Esophagus muscularis mucosa (tissue), 3 donors: ENCODE measurements at regions not wholly inside any gene's neighbourhood (a gene's known extent, or its start where the extent isn't known, plus 50 kb on each side); places are given as distances from the start of the nearest gene placed in this dataset.

Experiments used
- POLR2A ChIP-seq: fragments of 450-650 bp; IDR thresholded peaks from one replicate; pipeline ENCODE4 v1.6.1; 2017; ENCODE audit warnings: antibody characterized with exemption, moderate library complexity, mild to moderate bottlenecking, low read depth
- TF ChIP-seq, protein P1 (sequence below), 3 experiments: fragments of 200-600 bp in 2 of 3; fragments of 450-650 bp in 1 of 3; sonication (generic) in 2 of 3; IDR thresholded peaks; one replicate each; pipeline ENCODE4 v1.5.1; 2017 to 2019; ENCODE audit warnings: antibody characterized with exemption in 3 of 3, mild to moderate bottlenecking in 2 of 3, moderate library complexity in 1 of 3

DNA sequence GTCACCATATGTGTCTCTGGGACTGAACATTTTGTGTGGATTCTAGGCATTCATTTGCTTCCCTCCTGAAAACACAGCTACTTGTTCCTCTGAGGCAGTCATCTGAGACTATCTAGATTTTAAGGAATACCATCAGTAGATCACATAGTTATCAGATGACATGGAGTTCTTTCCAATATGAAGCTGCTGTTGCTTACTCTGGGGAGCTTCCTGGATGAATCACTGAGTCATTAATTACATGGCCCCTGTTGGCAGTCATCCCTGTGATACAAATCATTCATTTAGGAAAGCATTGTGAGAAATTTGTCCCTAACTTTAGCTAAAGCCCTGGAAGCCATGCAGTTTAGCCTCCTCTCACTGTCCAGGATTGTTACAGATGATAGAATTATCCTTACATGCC is 98.2 kb upstream of the ARSJ start:
- TF ChIP-seq, protein P1, sequence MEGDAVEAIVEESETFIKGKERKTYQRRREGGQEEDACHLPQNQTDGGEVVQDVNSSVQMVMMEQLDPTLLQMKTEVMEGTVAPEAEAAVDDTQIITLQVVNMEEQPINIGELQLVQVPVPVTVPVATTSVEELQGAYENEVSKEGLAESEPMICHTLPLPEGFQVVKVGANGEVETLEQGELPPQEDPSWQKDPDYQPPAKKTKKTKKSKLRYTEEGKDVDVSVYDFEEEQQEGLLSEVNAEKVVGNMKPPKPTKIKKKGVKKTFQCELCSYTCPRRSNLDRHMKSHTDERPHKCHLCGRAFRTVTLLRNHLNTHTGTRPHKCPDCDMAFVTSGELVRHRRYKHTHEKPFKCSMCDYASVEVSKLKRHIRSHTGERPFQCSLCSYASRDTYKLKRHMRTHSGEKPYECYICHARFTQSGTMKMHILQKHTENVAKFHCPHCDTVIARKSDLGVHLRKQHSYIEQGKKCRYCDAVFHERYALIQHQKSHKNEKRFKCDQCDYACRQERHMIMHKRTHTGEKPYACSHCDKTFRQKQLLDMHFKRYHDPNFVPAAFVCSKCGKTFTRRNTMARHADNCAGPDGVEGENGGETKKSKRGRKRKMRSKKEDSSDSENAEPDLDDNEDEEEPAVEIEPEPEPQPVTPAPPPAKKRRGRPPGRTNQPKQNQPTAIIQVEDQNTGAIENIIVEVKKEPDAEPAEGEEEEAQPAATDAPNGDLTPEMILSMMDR (IDR thresholded peaks at IDR 0.05), result no peak
- TF ChIP-seq POLR2A, result no peak
